PC-3 (cell line): ENCODE measurements at regions not wholly inside any gene's neighbourhood (a gene's known extent, or its start where the extent isn't known, plus 50 kb on each side); places are given as distances from the start of the nearest gene placed in this dataset.
A peak's percentile ranks its signal among the peaks of the same experiment; 100 is the strongest.

Experiments used
- CTCF ChIP-seq: fragments of 300-600 bp; sonication (generic); conservative IDR thresholded peaks from 2 replicates; pipeline ENCODE4 v1.5.1; 2017; ENCODE audit warnings: antibody characterized with exemption, low read depth, mild to moderate bottlenecking, low read length
- EZH2 ChIP-seq: fragments of 300-600 bp; sonication (generic); IDR thresholded peaks from one replicate; pipeline ENCODE4 v1.6.1; 2017; ENCODE audit warnings: antibody characterized with exemption, mild to moderate bottlenecking, low read length; ENCODE audit not compliant: unreplicated experiment

DNA sequence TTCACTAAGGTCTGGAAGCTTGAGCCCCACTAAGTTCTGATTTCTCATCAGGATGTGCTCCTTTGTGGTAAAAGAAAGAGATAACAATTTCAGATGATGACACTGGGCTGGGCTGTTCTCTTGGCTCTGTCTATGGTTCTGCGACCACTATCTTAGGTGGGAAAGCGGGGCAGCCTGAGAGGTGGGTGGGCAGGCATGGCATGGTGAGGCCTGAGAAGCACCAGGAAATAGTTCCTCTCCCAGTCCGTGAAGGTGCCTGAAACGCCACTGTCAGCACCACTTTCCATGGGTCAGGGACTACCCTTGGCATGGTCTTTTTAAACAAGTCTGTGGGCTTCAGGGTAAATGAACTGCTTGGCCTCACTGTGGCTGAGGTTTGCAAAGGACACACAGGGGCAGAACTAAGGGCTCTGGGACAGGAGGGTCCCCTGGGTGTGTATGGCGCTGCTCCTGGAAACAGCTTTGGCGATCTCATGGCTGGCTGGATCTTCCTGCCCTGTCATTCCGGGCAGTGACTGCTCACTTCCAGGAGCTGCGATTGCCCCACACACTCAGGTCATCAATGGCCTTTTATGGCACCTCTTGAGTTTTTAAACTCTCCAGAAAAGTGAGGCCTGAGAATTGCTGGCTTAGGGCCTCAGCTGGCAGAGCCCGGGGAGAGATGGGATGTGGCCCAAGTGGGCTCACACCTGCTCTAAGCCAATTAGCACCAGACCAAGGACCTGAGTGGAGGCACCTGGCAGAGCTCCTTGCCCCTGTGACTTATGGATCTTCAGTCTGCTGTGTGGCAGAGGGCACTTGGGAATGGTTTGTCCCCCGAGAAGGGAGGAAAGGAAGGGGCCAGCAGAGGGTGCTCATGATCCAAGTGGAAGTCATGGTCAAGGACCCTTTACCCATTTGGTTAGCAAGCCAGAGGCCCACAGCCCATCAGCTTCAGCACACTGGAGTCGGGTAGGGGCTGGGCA, 55.6 kb upstream of the LYVE1 start:
- TF ChIP-seq CTCF (peak; percentile 65), EZH2 (no peak)
